Body of pancreas (tissue), 4 donors: ENCODE measurements at regions not wholly inside any gene's neighbourhood (a gene's known extent, or its start where the extent isn't known, plus 50 kb on each side); places are given as distances from the start of the nearest gene placed in this dataset.

Experiments
- ATAC-seq: fragments of 150-250 bp; one replicate; pipeline ENCODE4 v1.9.1; 2016
- DNase-seq, 4 donors: peaks; one replicate each; pipeline ENCODE4 v3.0.0-alpha.2; 2019
- H3K27ac ChIP-seq, 4 donors: fragments of 200-600 bp; sonication (generic); 1 replicate in 3 of 4; 2 replicates in 1 of 4; pipeline versions ENCODE4 v1.5.1 to v1.6.1; 2016 to 2019; ENCODE audit warnings: mild to moderate bottlenecking in 1 of 4, mixed read lengths in 1 of 4, moderate library complexity in 1 of 4
- H3K27me3 ChIP-seq, 2 donors: fragments of 200-600 bp; sonication (generic); one replicate each; pipeline ENCODE4 v1.6.0; 2016; ENCODE audit warnings: mild to moderate bottlenecking in 1 of 2
- H3K36me3 ChIP-seq, 2 donors: fragments of 200-600 bp; sonication (generic); replicated peaks in 1 of 2; 2 replicates each; pipeline ENCODE4 v1.5.1; 2016; ENCODE audit warnings: low read depth in 2 of 2; ENCODE audit not compliant: insufficient read depth in 1 of 2
- H3K4me1 ChIP-seq: fragments of 200-600 bp; sonication (generic); one replicate; pipeline ENCODE4 v1.6.0; 2016
- H3K4me3 ChIP-seq, 2 donors: fragments of 200-600 bp; sonication (generic); 1 replicate in 1 of 2; 2 replicates in 1 of 2; pipeline ENCODE4 v1.5.1; 2016 to 2019
- H3K9me3 ChIP-seq, 3 donors: fragments of 200-600 bp; sonication (generic); 1 replicate in 2 of 3; 2 replicates in 1 of 3; pipeline ENCODE4 v1.5.1; 2016
- POLR2A ChIP-seq, 3 donors: fragments of 450-650 bp; IDR thresholded peaks; one replicate each; pipeline ENCODE4 v1.6.1; 2016; ENCODE audit warnings: antibody characterized with exemption in 3 of 3, mild to moderate bottlenecking in 2 of 3
- WGBS, 2 donors: methylation state at CpG; one replicate each; pipeline ENCODE4 v1.1.5; 2017; 5-methylcytosine and 5-hydroxymethylcytosine counted together
- intact Hi-C: fragments of 100-400 bp; cut with DNase I; formaldehyde crosslinking; loops from one replicate; pipeline ENCODE4 v1.15.1; 2023
- TF ChIP-seq, protein P1 (sequence below), 7 experiments: fragments of 450-650 bp in 4 of 7; fragments of 200-600 bp in 3 of 7; sonication (generic) in 3 of 7; IDR thresholded peaks; one replicate each; pipeline ENCODE4 v1.5.1; 2016 to 2019; ENCODE audit warnings: antibody characterized with exemption in 7 of 7

GRCh38 chr18:44514106-44514505, 166.6 kb upstream of the SETBP1 start:
- TF ChIP-seq, protein P1, sequence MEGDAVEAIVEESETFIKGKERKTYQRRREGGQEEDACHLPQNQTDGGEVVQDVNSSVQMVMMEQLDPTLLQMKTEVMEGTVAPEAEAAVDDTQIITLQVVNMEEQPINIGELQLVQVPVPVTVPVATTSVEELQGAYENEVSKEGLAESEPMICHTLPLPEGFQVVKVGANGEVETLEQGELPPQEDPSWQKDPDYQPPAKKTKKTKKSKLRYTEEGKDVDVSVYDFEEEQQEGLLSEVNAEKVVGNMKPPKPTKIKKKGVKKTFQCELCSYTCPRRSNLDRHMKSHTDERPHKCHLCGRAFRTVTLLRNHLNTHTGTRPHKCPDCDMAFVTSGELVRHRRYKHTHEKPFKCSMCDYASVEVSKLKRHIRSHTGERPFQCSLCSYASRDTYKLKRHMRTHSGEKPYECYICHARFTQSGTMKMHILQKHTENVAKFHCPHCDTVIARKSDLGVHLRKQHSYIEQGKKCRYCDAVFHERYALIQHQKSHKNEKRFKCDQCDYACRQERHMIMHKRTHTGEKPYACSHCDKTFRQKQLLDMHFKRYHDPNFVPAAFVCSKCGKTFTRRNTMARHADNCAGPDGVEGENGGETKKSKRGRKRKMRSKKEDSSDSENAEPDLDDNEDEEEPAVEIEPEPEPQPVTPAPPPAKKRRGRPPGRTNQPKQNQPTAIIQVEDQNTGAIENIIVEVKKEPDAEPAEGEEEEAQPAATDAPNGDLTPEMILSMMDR (IDR thresholded peaks at IDR 0.05): no peak
- TF ChIP-seq POLR2A (IDR thresholded peaks at IDR 0.05): no peak
- 36 to 55% methylated on average over 1 of the region's 1 CpG for WGBS, 2 donors
- no peak for DNase-seq
- no peak overlapping the region for H3K4me3 ChIP-seq
- intact Hi-C loops: no loop called here
- no peak for ATAC-seq
- H3K27me3 ChIP-seq: no peaks in the 10 kb centered on the region
- no peaks in the 10 kb centered on the region for H3K4me1 ChIP-seq
- H3K27ac ChIP-seq: no peak overlapping the region
- no peaks in the 10 kb centered on the region for H3K36me3 ChIP-seq
- no peaks in the 10 kb centered on the region for H3K9me3 ChIP-seq

DNA sequence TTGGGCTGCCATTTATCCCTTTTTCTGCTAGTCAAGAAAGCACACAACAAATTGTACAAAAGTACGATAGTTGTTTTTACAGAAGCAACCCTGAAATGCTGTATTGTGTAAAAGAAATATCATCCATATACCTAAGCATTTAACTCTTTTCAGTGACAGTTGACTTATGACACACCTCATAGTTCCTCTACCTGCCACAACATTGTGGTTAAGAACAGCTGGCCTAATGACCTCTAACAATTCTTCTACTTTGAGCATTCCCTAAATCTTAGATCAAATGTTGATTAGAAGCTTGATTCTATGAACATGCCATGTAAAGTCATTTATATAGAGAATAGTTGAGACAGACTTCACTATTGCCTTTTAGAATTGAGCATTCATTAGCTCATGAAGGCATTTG, 165.9 kb upstream of the SETBP1 start:
- Histone ChIP-seq H3K27me3 (no peaks in the 10 kb centered on the region), H3K36me3 (no peaks in the 10 kb centered on the region), H3K9me3 (no peaks in the 10 kb centered on the region), H3K27ac (no peak overlapping the region), H3K4me3 (no peak overlapping the region), H3K4me1 (no peaks in the 10 kb centered on the region)
- TF ChIP-seq, protein P1 (IDR thresholded peaks at IDR 0.05): no peak
- no peak for TF ChIP-seq POLR2A (IDR thresholded peaks at IDR 0.05)
- ATAC-seq (no peak), DNase-seq (no peak)
- intact Hi-C loops: no loop called here
- WGBS, 2 donors: 81 to 88% methylated on average over 1 of the region's 1 CpG

- no peaks in the 10 kb centered on the region for H3K36me3 ChIP-seq
- H3K4me3 ChIP-seq: no peak overlapping the region
- DNase-seq (no peak), ATAC-seq (no peak)
- intact Hi-C loops: no loop called here
- 68 to 77% methylated on average over 1 of the region's 1 CpG for WGBS, 2 donors
- H3K27me3 ChIP-seq: no peaks in the 10 kb centered on the region
- TF ChIP-seq, protein P1 (IDR thresholded peaks at IDR 0.05): no peak
- no peak for TF ChIP-seq POLR2A (IDR thresholded peaks at IDR 0.05)
- peaks cover 6% of the 10 kb centered on the region for H3K4me1 ChIP-seq
- H3K9me3 ChIP-seq: no peaks in the 10 kb centered on the region
- no peak overlapping the region for H3K27ac ChIP-seq
Observed at GRCh38 chr18:44516450-44516849, 164.2 kb upstream of the SETBP1 start.

- no peak for TF ChIP-seq POLR2A (IDR thresholded peaks at IDR 0.05)
- DNase-seq (no peak), ATAC-seq (no peak)
- peaks cover 8% of the 10 kb centered on the region for H3K4me1 ChIP-seq
- H3K4me3 ChIP-seq: no peak overlapping the region
- H3K9me3 ChIP-seq: no peaks in the 10 kb centered on the region
- no peaks in the 10 kb centered on the region for H3K36me3 ChIP-seq
- no peak overlapping the region for H3K27ac ChIP-seq
- no peaks in the 10 kb centered on the region for H3K27me3 ChIP-seq
- intact Hi-C loops: no loop called here
- WGBS, 2 donors: 72 to 84% methylated on average over 3 of the region's 3 CpGs
Observed at GRCh38 chr18:44517136-44517535, 163.6 kb upstream of the SETBP1 start.

- Histone ChIP-seq H3K4me3 (no peak overlapping the region), H3K27me3 (no peaks in the 10 kb centered on the region), H3K9me3 (no peaks in the 10 kb centered on the region), H3K27ac (no peak overlapping the region), H3K4me1 (peaks cover 8% of the 10 kb centered on the region), H3K36me3 (no peaks in the 10 kb centered on the region)
- intact Hi-C loops: no loop called here
- TF ChIP-seq, protein P1 (IDR thresholded peaks at IDR 0.05): no peak
- no peak for TF ChIP-seq POLR2A (IDR thresholded peaks at IDR 0.05)
- ATAC-seq (no peak), DNase-seq (no peak)
- 52 to 80% methylated on average over 4 of the region's 4 CpGs for WGBS, 2 donors
Observed at GRCh38 chr18:44518091-44518615, 162.5 kb upstream of the SETBP1 start.
